Gastroesophageal sphincter (tissue), 4 donors: ENCODE measurements at regions not wholly inside any gene's neighbourhood (a gene's known extent, or its start where the extent isn't known, plus 50 kb on each side); places are given as distances from the start of the nearest gene placed in this dataset.
"Not testable (repeated sequence)": the region's sequence is repeated elsewhere in the genome, so short reads cannot be mapped to it uniquely, and the experiment has no call there.

Experiments used
- ATAC-seq: fragments of 150-250 bp; one replicate; pipeline ENCODE4 v1.9.1; 2016; ENCODE audit warnings: mild to moderate bottlenecking, moderate library complexity
- H3K27ac ChIP-seq, 4 donors: fragments of 200-600 bp; sonication (generic) in 3 of 4; 1 replicate in 3 of 4; 2 replicates in 1 of 4; pipeline ENCODE4 v1.5.1; 2016 to 2019
- H3K27me3 ChIP-seq: fragments of 200-600 bp; sonication (generic); one replicate; pipeline ENCODE4 v1.5.1; 2019
- H3K36me3 ChIP-seq, 2 donors: fragments of 200-600 bp; sonication (generic); one replicate each; pipeline ENCODE4 v1.5.1; 2019; ENCODE audit warnings: control low read depth in 1 of 2
- H3K4me1 ChIP-seq, 3 donors: fragments of 200-600 bp; sonication (generic); 1 replicate in 2 of 3; 2 replicates in 1 of 3; pipeline ENCODE4 v1.5.1; 2016 to 2019; ENCODE audit warnings: control low read depth in 2 of 3
- H3K4me3 ChIP-seq, 2 donors: fragments of 200-600 bp; sonication (generic); one replicate each; pipeline ENCODE4 v1.5.1; 2019; ENCODE audit warnings: mild to moderate bottlenecking in 1 of 2, moderate library complexity in 1 of 2
- H3K9me3 ChIP-seq, 3 donors: fragments of 200-600 bp; sonication (generic); one replicate each; pipeline ENCODE4 v1.5.1; 2017 to 2019; ENCODE audit warnings: control low read depth in 2 of 3
- EP300 ChIP-seq: sonication (generic); formaldehyde crosslinking; IDR thresholded peaks from one replicate; pipeline ENCODE4 v1.6.1; 2017; ENCODE audit warnings: antibody characterized with exemption, mild to moderate bottlenecking
- POLR2A ChIP-seq, 2 donors: fragments of 450-650 bp; IDR thresholded peaks; one replicate each; pipeline ENCODE4 v1.6.1; 2017; ENCODE audit warnings: antibody characterized with exemption in 2 of 2, mild to moderate bottlenecking in 2 of 2, moderate library complexity in 1 of 2
- POLR2AphosphoS5 ChIP-seq: sonication (generic); formaldehyde crosslinking; IDR thresholded peaks from one replicate; pipeline ENCODE4 v1.6.1; 2017; ENCODE audit warnings: antibody characterized with exemption
- WGBS, 2 donors: methylation state at CpG; one replicate each; pipeline ENCODE4 v1.1.5; 2018; ENCODE audit warnings: low coverage in 1 of 2; 5-methylcytosine and 5-hydroxymethylcytosine counted together
- TF ChIP-seq, protein P1 (sequence below), 4 experiments: fragments of 200-600 bp in 2 of 4; fragments of 450-650 bp in 2 of 4; sonication (generic) in 1 of 4; IDR thresholded peaks; one replicate each; pipeline ENCODE4 v1.5.1; 2017 to 2019; ENCODE audit warnings: antibody characterized with exemption in 4 of 4, mild to moderate bottlenecking in 2 of 4, moderate library complexity in 2 of 4

- no peak for ATAC-seq
- Histone ChIP-seq H3K4me1 (no peaks in the 10 kb centered on the region), H3K4me3 (no peak overlapping the region), H3K36me3 (no peaks in the 10 kb centered on the region), H3K27me3 (no peaks in the 10 kb centered on the region), H3K9me3 (peaks cover 0 to 3% (median 0%) of the 10 kb centered on the region in 3 donors), H3K27ac (no peak overlapping the region)
- TF ChIP-seq POLR2AphosphoS5 = no peak
- TF ChIP-seq EP300 = no peak
- TF ChIP-seq, protein P1, sequence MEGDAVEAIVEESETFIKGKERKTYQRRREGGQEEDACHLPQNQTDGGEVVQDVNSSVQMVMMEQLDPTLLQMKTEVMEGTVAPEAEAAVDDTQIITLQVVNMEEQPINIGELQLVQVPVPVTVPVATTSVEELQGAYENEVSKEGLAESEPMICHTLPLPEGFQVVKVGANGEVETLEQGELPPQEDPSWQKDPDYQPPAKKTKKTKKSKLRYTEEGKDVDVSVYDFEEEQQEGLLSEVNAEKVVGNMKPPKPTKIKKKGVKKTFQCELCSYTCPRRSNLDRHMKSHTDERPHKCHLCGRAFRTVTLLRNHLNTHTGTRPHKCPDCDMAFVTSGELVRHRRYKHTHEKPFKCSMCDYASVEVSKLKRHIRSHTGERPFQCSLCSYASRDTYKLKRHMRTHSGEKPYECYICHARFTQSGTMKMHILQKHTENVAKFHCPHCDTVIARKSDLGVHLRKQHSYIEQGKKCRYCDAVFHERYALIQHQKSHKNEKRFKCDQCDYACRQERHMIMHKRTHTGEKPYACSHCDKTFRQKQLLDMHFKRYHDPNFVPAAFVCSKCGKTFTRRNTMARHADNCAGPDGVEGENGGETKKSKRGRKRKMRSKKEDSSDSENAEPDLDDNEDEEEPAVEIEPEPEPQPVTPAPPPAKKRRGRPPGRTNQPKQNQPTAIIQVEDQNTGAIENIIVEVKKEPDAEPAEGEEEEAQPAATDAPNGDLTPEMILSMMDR (IDR thresholded peaks at IDR 0.05) = no peak
- 83 to 95% methylated on average over 4 of the region's 4 CpGs for WGBS, 2 donors
Measured at GRCh38 chr11:45000918-45001317, 50.2 kb upstream of the TP53I11 start.

DNA sequence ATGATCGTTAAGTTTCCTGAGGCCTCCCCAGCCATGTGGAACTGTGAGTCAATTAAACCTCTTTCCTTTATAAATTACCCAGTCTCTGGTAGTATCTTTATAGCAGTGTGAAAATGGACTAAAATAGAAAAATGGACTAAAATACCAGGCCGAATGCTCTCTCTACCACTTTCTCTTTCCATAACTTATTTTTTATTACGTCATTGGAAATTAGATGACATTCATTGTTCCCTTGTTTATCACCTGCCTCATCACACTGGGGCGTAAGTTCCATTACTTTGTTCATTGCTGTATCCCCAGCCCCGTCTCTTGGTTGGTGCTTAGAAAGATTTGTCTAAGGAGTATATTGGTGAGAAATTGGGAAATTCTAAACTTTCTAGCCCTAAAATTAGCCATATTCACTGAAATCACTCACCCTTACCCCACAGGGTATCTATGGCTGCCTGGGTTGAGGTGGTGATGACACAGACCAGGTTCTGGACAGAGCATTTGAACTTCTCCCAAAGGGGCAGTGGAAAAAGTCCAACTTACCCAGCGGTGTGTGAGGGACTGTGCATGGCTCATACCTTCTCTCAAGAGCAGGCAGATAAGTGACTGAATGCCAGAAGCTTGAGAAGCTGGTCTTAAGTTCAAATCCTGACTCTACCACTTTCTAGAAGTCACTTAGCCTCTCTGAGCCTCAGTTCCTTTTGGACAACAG is 50.9 kb upstream of the TP53I11 start:
- no peaks in the 10 kb centered on the region for H3K4me1 ChIP-seq
- no peak for ATAC-seq
- peaks cover 0 to 3% (median 0%) of the 10 kb centered on the region in 3 donors for H3K9me3 ChIP-seq
- H3K4me3 ChIP-seq = no peak overlapping the region
- H3K27ac ChIP-seq = no peak overlapping the region
- no peak for TF ChIP-seq EP300
- no peak for TF ChIP-seq POLR2AphosphoS5
- no peak for TF ChIP-seq POLR2A (IDR thresholded peaks at IDR 0.05)
- TF ChIP-seq, protein P1 (IDR thresholded peaks at IDR 0.05) = no peak
- WGBS, 2 donors = 83 to 86% methylated on average over 5 of the region's 6 CpGs
- H3K27me3 ChIP-seq = no peaks in the 10 kb centered on the region
- no peaks in the 10 kb centered on the region for H3K36me3 ChIP-seq

DNA sequence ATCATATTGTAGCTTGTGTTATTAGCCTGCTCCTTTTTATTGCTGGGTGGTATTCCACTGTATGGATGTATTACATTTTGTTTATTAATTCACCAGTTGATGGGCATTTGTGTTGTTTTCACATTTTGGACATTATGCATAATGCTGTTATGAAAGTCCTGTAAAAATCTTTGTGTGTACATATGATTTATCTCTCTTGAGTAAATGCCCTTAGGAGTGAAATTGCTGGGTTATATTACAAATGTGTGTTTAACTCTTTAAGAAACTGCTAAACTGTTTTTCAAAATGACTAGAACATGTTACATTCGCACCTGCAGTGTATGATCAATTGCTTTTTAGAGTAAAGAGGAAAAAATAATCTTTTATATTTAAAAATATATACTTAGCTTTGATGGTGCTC is 54.4 kb upstream of the TP53I11 start:
- H3K36me3 ChIP-seq = no peaks in the 10 kb centered on the region
- no peak overlapping the region for H3K27ac ChIP-seq
- ATAC-seq = no peak
- no peak for TF ChIP-seq POLR2A (IDR thresholded peaks at IDR 0.05)
- no peak for TF ChIP-seq EP300
- TF ChIP-seq POLR2AphosphoS5 = no peak
- TF ChIP-seq, protein P1 (IDR thresholded peaks at IDR 0.05) = no peak
- no peaks in the 10 kb centered on the region for H3K4me1 ChIP-seq
- H3K4me3 ChIP-seq = no peak overlapping the region
- peaks cover 5% of the 10 kb centered on the region for H3K27me3 ChIP-seq
- peaks cover 0 to 3% (median 0%) of the 10 kb centered on the region in 3 donors for H3K9me3 ChIP-seq
- 93 to 100% methylated on average over 1 of the region's 1 CpG for WGBS, 2 donors

DNA sequence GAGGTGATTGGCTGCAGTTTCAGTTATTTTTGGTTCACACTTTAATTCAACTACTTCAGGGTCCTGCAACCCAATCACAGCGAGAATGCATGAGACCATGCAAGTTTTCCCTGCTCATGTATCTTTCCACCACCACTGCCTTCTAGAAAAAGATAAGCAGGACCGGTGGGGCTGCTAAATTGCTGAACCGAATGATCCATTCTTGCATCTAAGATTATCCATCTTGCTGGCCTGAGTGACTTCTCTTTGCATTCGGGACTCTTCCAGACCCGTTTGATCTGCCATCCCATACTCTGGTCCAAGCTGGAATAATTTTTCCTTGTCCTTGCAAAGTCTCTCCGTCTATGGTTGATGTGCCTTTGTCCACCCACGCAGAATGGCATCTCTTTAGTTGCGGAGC is 56.3 kb upstream of the TP53I11 start:
- Histone ChIP-seq H3K4me3 (no peak overlapping the region), H3K9me3 (peaks cover 0 to 3% (median 0%) of the 10 kb centered on the region in 3 donors), H3K36me3 (no peaks in the 10 kb centered on the region), H3K27me3 (peaks cover 5% of the 10 kb centered on the region), H3K4me1 (no peaks in the 10 kb centered on the region), H3K27ac (no peak overlapping the region)
- 49 to 61% methylated on average over 7 to 8 of the region's 8 CpGs for WGBS, 2 donors
- TF ChIP-seq EP300 (no peak), POLR2AphosphoS5 (no peak), POLR2A (IDR thresholded peaks at IDR 0.05) (no peak)
- TF ChIP-seq, protein P1 (IDR thresholded peaks at IDR 0.05) = no peak
- ATAC-seq = no peak

DNA sequence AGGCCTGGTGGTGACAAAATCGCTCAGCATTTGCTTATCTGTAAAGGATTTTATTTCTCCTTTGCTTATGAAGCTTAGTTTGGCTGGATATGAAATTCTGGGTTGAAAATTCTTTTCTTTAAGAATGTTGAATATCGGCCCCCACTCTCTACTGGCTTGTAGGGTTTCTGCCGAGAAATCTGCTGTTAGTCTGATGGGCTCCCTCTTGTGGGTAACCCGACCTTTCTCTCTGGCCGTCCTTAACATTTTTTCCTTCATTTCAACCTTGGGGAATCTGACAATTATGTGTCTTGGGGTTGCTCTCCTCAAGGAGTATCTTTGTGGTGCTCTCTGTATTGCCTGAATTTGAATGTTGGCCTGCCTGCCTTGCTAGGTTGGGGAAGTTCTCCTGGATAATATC is 65.3 kb upstream of the TP53I11 start:
- not testable (repeated sequence) for ATAC-seq, H3K27me3 ChIP-seq, H3K4me3 ChIP-seq, H3K27ac ChIP-seq, H3K36me3 ChIP-seq, H3K4me1 ChIP-seq
- WGBS, 2 donors = 70 to 74% methylated on average over 4 to 5 of the region's 5 CpGs
- peaks cover 0 to 22% (median 0%) of the 10 kb centered on the region in 3 donors for H3K9me3 ChIP-seq

- not testable (repeated sequence) for H3K27me3 ChIP-seq, H3K4me3 ChIP-seq, H3K4me1 ChIP-seq, H3K36me3 ChIP-seq, H3K27ac ChIP-seq, ATAC-seq
- 72 to 91% methylated on average over 4 of the region's 4 CpGs for WGBS, 2 donors
- peaks cover 0 to 22% (median 0%) of the 10 kb centered on the region in 3 donors for H3K9me3 ChIP-seq
Measured at GRCh38 chr11:45016446-45016845, 65.8 kb upstream of the TP53I11 start.
